ENCODE measurements at regions not wholly inside any gene's neighbourhood (a gene's known extent, or its start where the extent isn't known, plus 50 kb on each side); places are given as distances from the start of the nearest gene placed in this dataset.

DNA sequence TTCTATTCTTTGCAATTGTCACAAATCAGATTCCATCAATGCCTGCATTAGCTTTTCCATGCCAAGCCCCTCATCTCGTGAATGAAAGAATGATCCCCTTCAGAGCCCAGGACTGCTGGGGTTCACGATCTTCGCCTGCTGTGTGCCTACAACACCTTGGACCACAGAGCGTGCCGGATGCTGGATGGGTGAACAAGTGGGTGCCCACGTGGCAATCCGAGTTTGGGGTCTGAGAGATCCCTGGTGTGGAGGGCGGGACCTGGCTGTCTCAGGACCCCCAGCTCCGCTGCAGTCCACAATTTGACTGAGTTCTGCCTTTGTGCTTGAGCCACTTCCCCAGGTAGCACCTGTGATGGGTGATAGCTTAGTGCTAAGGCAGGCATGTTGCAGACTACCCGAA, 317.0 kb downstream of the GALR1 start:
- Histone ChIP-seq H3K4me3 (ENCODE audit: low read length) (no peak overlapping the region), H3K79me2 (replicated peaks; ENCODE audit: insufficient read depth, low read length) (no peaks in the 10 kb centered on the region), H3K27ac (ENCODE audit: low read length) (no peak overlapping the region), H3K27me3 (ENCODE audit: insufficient read depth, low read depth, low read length) (no peaks in the 10 kb centered on the region), H2AFZ (ENCODE audit: low read depth, low read length) (no peak overlapping the region), H3F3A (ENCODE audit: insufficient read depth, low read length, poor library complexity, severe bottlenecking) (no peaks in the 10 kb centered on the region), H3K4me2 (ENCODE audit: low read length) (no peak overlapping the region), H3K9me3 (ENCODE audit: low read length) (no peaks in the 10 kb centered on the region), H4K20me1 (ENCODE audit: insufficient read depth) (no peaks in the 10 kb centered on the region), H3K36me3 (ENCODE audit: insufficient read depth, low read length) (no peaks in the 10 kb centered on the region), H3K9ac (ENCODE audit: low read length) (no peak overlapping the region), H3K9me2 (ENCODE audit: insufficient read depth, low read length) (no peaks in the 10 kb centered on the region)
- TF ChIP-seq SMC3 (conservative IDR thresholded peaks at IDR 0.05; ENCODE audit: poor library complexity) (no peak), CTCF (IDR thresholded peaks at IDR 0.05; ENCODE audit: poor library complexity, severe bottlenecking) (no peak), EP300 (conservative IDR thresholded peaks at IDR 0.05; ENCODE audit: poor library complexity, severe bottlenecking) (no peak), MXI1 (conservative IDR thresholded peaks at IDR 0.05; ENCODE audit: poor library complexity, severe bottlenecking) (no peak), EZH2 (IDR thresholded peaks at IDR 0.05; ENCODE audit: borderline replicate concordance, insufficient read depth, low read length, poor library complexity, severe bottlenecking) (no peak), POLR2AphosphoS5 (IDR thresholded peaks at IDR 0.05) (no peak), TAF1 (IDR thresholded peaks at IDR 0.05; ENCODE audit: low read depth) (no peak), RAD21 (conservative IDR thresholded peaks at IDR 0.05) (no peak)
- TF ChIP-seq, protein P1, sequence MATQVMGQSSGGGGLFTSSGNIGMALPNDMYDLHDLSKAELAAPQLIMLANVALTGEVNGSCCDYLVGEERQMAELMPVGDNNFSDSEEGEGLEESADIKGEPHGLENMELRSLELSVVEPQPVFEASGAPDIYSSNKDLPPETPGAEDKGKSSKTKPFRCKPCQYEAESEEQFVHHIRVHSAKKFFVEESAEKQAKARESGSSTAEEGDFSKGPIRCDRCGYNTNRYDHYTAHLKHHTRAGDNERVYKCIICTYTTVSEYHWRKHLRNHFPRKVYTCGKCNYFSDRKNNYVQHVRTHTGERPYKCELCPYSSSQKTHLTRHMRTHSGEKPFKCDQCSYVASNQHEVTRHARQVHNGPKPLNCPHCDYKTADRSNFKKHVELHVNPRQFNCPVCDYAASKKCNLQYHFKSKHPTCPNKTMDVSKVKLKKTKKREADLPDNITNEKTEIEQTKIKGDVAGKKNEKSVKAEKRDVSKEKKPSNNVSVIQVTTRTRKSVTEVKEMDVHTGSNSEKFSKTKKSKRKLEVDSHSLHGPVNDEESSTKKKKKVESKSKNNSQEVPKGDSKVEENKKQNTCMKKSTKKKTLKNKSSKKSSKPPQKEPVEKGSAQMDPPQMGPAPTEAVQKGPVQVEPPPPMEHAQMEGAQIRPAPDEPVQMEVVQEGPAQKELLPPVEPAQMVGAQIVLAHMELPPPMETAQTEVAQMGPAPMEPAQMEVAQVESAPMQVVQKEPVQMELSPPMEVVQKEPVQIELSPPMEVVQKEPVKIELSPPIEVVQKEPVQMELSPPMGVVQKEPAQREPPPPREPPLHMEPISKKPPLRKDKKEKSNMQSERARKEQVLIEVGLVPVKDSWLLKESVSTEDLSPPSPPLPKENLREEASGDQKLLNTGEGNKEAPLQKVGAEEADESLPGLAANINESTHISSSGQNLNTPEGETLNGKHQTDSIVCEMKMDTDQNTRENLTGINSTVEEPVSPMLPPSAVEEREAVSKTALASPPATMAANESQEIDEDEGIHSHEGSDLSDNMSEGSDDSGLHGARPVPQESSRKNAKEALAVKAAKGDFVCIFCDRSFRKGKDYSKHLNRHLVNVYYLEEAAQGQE (IDR thresholded peaks at IDR 0.05; ENCODE audit: borderline replicate concordance): no peak

- no peaks in the 10 kb centered on the region for H3K36me3 ChIP-seq (ENCODE audit: insufficient read depth, low read length)
- H3F3A ChIP-seq (ENCODE audit: insufficient read depth, low read length, poor library complexity, severe bottlenecking): no peaks in the 10 kb centered on the region
- H3K4me3 ChIP-seq (ENCODE audit: low read length): no peak overlapping the region
- no peaks in the 10 kb centered on the region for H3K79me2 ChIP-seq (replicated peaks; ENCODE audit: insufficient read depth, low read length)
- H4K20me1 ChIP-seq (ENCODE audit: insufficient read depth): no peaks in the 10 kb centered on the region
- H3K9me3 ChIP-seq (ENCODE audit: low read length): no peaks in the 10 kb centered on the region
- TF ChIP-seq EZH2 (IDR thresholded peaks at IDR 0.05; ENCODE audit: borderline replicate concordance, insufficient read depth, low read length, poor library complexity, severe bottlenecking) (no peak), RAD21 (conservative IDR thresholded peaks at IDR 0.05) (no peak), MXI1 (conservative IDR thresholded peaks at IDR 0.05; ENCODE audit: poor library complexity, severe bottlenecking) (no peak), CTCF (IDR thresholded peaks at IDR 0.05; ENCODE audit: poor library complexity, severe bottlenecking) (no peak), SMC3 (conservative IDR thresholded peaks at IDR 0.05; ENCODE audit: poor library complexity) (no peak), POLR2AphosphoS5 (IDR thresholded peaks at IDR 0.05) (no peak), TAF1 (IDR thresholded peaks at IDR 0.05; ENCODE audit: low read depth) (no peak), EP300 (conservative IDR thresholded peaks at IDR 0.05; ENCODE audit: poor library complexity, severe bottlenecking) (no peak)
- TF ChIP-seq, protein P1 (IDR thresholded peaks at IDR 0.05; ENCODE audit: borderline replicate concordance): no peak
- H3K4me2 ChIP-seq (ENCODE audit: low read length): no peak overlapping the region
- H3K27me3 ChIP-seq (ENCODE audit: insufficient read depth, low read depth, low read length): no peaks in the 10 kb centered on the region
- no peak overlapping the region for H2AFZ ChIP-seq (ENCODE audit: low read depth, low read length)
- no peaks in the 10 kb centered on the region for H3K9me2 ChIP-seq (ENCODE audit: insufficient read depth, low read length)
- H3K27ac ChIP-seq (ENCODE audit: low read length): no peak overlapping the region
- H3K9ac ChIP-seq (ENCODE audit: low read length): no peak overlapping the region
These were observed 317.6 kb downstream of the GALR1 start for GRCh38 chr18:77567205-77567604.
